GM19351 (cell line): ENCODE measurements at regions not wholly inside any gene's neighbourhood (a gene's known extent, or its start where the extent isn't known, plus 50 kb on each side); places are given as distances from the start of the nearest gene placed in this dataset.

ENCODE experiments used
- ATAC-seq: cut with Tn5 transposase; IDR thresholded peaks from one replicate; pipeline ENCODE4 v1.9.1; 2021; ENCODE audit warnings: mild to moderate bottlenecking, moderate library complexity; ENCODE audit not compliant: unreplicated experiment

DNA sequence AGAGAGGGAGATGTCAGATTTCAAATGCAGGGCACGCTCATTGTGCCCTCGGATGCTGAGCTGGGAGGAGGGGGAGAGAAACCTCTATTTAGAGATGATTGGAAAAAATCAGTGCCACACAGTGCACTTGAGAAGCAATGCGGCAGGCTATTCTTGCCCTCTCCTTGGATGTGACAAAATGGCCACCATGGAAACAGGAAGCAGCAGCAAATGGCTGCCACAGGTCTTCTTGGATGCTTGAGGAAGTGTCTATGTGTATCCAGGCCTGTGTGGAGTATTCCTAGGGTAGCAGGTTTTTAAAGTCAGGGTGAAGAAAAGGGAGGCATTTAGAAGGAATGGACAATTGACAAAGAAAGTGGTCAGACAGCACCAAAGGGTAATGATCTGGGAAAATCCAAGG lies 340.1 kb upstream of the ZFHX3 start:
- ATAC-seq: no peak

- ATAC-seq: no peak
These were observed 337.8 kb upstream of the ZFHX3 start for GRCh38 chr16:73385696-73386095.

DNA sequence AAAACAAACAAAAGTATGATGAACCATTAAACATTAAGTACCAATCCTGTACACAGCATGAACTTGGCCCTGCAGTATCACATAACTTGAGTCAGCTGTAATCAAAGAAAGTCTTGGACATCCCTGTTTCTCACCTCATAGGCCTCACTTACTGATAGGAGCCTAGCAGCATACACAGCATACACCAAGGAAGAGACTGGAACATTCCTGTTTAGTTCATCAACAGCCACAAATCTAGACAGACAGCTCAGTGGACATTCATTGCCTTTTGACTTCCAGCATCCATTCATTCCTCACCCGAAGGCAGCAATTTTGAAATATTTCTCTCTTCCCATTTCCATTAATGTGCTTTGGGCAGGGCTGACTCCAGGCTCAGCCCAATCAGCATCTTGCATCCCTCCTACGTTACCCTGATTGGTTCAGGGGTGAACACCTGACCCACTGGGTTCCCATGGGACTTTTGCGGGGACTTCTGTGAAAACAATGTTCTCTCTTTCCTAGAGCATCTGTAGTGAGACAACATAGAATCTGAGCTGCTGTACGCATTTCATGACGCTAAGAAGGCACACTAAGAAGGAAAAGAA lies 336.7 kb upstream of the ZFHX3 start:
- ATAC-seq: no peak

DNA sequence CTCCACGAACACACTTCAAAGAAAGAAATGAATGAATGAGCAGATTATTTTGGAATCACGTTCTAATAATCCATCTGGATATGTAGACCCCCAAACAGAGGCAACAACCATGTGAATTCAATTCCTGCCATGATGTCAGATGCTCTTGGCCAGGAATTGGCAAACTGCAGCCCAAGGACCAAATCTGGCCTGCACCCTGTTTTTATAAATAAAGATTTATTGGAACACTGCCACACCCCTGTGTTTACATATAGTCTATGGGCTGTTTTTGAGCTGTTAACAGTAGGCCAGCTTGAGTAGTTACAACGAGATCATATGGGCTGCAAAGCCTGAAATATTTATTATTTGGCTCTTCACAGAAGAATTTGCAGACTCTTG lies 336.0 kb upstream of the ZFHX3 start:
- ATAC-seq: no peak

DNA sequence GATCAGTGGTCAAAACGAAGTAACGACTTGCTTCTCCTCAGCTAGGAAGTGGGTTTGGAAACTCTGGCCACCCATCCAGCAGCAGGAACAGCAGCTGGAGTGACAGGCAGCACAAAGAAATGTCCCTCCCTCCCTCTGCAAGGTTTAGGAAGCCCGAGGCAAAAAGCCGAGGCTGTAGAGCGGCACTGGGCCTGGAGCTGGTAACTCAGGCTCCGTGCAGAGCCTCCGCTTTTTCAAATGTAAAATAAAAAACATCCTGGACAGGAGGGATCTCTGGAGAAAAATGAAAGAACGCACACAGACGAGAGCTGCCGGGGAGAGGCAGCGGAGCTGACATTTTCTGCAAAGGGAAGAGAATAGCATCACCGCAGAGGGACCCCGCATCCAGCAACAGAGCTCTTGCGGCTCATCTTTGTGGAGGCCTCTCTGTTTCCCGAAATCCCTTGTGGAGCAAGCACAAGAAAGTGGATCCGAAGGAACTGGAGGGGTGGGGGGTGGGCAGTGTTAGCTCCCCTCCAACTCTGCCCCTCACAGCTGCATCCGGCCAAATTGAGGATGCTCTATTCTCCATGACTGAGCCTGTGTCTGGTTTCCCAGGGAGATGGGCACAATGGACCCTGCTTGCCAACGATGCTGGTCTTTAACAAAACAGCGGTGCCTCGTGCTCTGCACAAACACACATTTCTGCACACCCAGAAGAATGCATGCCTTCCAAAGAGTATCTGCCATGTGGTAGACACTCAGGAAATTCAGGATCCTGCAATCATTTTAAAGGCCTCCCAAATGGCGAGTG lies 335.5 kb upstream of the ZFHX3 start:
- ATAC-seq: no peak

- ATAC-seq: no peak
These were observed 330.5 kb upstream of the ZFHX3 start for GRCh38 chr16:73378471-73378870.

DNA sequence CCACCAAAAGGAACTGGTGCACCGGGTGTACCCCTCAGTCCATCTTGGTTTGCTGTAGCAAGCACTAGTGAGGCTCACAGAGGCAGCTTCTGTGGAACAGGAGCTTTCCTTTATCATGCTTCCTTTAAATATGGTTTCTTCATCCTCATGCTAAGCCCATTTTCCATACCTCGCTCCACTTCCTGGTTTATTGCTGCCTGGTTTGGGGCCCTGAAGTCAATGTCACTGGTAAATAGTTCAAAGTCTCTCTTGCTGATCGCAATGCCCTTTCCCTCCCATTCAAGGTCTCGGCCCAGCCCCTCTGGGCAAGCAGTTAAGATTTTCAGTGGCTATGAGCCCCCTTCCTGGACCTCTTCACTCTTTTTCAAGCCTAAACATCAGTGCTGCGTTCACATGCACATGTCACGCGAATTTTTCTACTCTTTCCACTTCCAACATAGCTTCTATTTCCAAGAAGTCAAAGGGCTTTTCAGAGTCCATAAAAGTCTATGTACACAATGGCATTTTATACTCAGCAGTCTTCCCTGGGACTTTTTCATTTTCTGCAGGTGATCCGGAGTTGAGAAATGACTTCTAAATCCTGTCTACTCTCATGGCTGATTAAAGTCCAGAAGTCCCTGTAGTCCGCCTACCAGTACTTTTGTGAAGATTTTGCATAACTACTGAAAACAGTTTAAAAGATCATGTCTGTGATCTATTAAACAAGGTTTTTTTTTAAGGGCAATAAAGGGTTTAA lies 323.8 kb upstream of the ZFHX3 start:
- ATAC-seq: no peak

DNA sequence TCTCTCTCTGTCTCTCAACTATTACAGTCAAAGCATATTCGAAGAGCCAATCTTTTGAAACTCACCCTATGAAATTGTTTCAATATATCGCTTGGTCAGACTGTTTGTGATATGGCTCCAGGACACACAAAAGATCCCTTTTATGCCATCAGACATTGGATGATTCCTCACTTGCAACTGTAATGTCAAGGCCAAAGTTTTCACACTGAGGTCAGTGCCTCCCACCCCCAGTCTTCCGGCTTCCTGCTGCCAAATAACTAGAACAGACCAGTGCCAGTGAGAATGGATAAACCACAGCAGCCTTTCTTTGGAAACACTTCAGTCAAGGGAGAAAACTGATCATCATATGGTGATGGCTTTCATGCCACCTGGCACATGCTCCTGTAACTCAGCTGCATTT lies 321.9 kb upstream of the ZFHX3 start:
- ATAC-seq: no peak

GRCh38 chr16:73368715-73369114 lies 320.8 kb upstream of the ZFHX3 start:
- ATAC-seq: no peak

DNA sequence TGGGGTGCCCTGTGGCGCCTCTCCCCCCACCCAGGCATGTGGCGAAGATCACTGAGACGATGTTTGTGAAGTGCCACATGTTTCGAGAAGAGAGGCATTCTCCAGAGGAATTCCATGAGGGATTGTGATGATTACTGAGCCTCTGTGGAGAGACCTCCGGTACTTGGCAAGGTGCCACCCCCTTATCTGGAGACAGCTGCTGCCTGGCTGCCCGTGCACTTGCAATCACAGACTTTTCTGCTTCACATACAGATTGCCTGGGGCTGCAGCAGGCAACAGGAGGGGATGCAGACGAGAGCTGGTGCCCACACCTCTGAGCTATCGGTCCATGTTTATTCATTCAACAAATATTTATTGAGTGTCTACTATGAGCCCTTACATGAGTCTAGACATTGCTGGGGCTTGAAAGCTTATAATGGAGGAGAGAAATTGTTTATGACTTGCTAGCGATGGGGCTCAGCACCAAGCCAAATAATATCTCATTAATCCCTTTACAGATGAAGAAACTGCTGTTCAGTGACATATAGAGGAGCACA lies 317.2 kb upstream of the ZFHX3 start:
- no peak for ATAC-seq

GRCh38 chr16:73364413-73364812 lies 316.5 kb upstream of the ZFHX3 start:
- ATAC-seq: no peak

- ATAC-seq: no peak
These were observed 313.1 kb upstream of the ZFHX3 start for GRCh38 chr16:73361061-73361460.

- no peak for ATAC-seq
These were observed 308.6 kb upstream of the ZFHX3 start for GRCh38 chr16:73356401-73357079.

DNA sequence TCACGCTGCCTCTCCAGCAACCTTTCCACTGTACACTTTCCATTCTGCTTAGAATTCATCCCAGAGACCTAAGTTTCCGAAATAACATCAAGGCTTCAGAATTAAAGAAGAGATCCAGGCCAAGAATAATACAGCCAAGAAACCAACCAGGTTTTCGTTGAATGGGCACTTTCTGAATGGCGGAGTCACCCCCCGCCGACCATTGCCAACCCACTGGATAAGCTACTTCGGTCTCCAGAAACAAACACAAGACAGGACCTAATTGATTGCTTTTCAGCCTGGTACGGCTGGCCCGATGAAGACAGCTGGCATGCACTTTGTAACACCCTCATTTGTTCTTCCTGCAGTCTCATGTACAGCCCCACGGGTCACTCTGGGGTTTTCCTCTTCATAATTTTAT lies 308.1 kb upstream of the ZFHX3 start:
- ATAC-seq: no peak

DNA sequence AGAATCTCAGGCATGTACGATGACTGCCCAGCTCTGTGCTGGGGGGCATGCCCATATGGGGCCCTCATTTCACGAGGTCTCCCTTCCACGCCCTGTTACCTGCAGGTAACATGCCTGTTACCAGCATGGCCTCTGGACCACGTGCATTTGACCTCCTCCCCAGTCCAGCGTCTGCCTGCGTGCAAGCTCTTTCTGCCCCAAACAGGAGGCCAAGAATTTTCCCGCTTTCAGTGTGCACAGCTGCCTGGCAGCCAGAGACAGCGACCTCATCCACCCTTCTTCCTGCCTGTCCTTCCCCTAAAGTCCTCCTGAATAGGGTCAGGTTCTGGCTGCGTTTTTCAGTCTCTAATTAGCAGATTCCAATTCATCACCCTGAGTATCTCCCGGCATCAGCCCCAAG lies 306.5 kb upstream of the ZFHX3 start:
- ATAC-seq: no peak

- no peak for ATAC-seq
These were observed 303.0 kb upstream of the ZFHX3 start for GRCh38 chr16:73350707-73351452.

DNA sequence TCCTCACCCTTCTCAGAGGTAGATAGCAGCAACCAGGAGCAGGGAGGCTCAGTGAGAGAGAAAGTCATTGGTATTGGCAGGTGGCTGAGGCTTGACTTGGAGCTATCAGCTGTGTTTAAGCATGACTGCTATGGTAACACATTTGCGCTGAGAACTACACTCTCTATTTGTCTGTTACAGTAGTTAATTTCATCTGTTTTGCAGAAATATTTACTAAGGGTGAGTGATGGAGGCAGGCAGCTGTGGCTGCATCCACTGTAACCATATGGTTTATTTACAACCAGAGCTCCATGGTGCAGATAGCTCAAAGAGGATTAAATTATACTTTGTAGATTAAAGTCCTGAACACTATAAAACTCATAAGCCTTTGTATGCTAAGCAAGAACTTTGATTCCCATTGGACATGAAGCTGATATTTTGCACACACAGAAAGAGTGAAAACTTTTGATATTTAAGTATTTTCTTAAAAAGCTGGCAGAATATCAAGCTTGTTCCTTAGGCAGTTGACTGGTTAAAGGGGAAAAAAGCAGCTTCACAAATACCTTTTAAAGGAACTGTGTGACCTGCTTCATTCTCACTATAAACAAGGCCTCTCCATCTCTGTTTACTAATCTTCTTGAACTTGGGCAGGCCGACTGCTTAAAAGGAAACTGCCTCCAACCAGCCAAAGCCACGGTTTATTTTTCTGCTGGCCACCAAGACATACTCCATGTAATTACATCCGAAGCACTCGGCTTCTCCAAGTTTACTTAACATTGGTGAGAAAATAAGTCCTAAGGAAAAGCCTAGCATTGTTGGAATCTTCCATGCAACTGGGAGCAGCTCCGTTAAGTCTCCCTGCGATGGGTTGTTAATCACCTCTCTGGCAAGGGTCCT lies 299.8 kb upstream of the ZFHX3 start:
- ATAC-seq: no peak

DNA sequence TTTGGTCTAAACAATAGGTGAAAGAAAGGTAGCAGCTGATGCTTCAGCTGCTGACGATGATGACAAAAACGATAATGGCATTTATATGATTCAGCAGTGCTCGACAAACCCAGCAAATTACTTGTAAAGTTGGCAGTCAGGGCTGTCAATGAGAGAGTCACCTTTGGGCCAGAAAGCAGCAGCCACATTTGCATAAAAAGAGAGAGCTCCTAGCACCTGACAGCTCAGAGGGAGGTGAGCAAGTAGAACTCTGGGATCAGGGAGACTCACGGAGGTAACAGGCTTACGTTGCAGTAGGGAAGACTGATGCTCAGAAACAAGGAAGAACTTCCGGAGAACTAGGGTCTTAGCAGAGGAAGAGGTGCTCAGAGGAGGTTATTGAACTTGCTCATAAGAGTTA lies 291.9 kb upstream of the ZFHX3 start:
- no peak for ATAC-seq

DNA sequence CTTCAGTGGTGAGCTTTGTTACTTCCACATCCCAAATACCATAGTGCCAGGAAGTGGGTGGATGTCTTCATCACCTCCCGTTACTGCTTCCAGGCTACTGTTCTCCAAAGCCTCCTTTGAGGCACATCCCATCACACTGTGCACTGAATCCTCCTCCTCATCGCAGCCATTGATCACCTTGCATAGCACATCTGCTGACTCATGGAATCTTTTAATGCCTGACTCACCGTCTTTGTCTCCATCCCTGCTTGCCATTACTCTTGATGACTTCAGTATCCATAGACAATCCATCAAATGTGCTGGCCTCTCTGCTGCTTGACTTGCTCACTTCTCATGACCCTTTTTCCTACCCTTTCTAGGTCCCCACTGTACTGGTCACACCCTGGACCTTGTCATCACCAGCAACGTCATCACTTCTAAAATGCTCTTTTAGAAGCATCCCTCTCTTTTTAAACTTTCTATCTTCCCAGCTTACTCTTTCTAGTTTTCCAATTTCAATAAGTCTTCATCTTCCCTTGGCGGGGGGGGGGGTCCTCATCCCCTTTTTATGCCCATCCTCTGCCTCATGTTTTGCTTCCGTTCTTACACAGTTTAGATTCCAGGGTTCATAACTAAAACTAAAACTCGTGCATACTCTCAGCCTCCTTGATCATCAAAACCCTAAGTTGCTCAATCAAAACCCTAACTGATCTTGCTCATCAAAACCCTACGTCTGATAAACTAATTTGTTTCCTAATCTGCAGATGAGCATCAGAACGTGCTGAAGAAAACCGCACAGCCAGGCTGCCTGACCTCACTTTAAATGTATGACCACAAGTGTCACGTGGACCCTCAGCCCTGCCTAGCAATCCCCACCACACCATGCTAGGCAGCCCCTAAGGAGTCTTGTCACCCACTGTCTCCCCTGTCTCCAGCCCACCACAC lies 289.7 kb upstream of the ZFHX3 start:
- no peak for ATAC-seq
